HepG2 (cell line): ENCODE measurements at regions not wholly inside any gene's neighbourhood (a gene's known extent, or its start where the extent isn't known, plus 50 kb on each side); places are given as distances from the start of the nearest gene placed in this dataset.

Experiments used
- ATAC-seq: fragments of 200-7000 bp; cut with Tn5 transposase; 3 replicates; pipeline ENCODE4 v1.9.1; 2020; ENCODE audit warnings: mild to moderate bottlenecking, moderate library complexity
- BruUV-seq: library from RNA; stranded (reverse); fragments of 400-500 nt; replicated peaks from 2 replicates; lab custom pipeline; 2021; lab: Mats Ljungman, UMichigan
- CTCF ChIA-PET: fragments of 300-600 bp; formaldehyde crosslinking; extraction: SDS; loops from one replicate; lab custom pipeline; 2021; ENCODE audit warnings: low total read pairs, inconsistent platforms, low intra/inter-chr PET ratio; lab: Yijun Ruan, JAX
- POLR2A ChIA-PET: fragments of 350-600 bp; sonication (Branson Sonifier 250); formaldehyde crosslinking; loops from one replicate; lab custom pipeline; 2020; ENCODE audit warnings: antibody characterized with exemption, inconsistent platforms; lab: Yijun Ruan, JAX
- DNase-seq: peaks from one replicate; pipeline ENCODE4 v3.0.0-alpha.2; 2015; ENCODE audit warnings: low spot score
- FAIRE-seq: peaks from 3 replicates; lab custom pipeline; 2011; peaks lifted over from hg19 to GRCh38; lab: Jason Lieb, UNC
- H2AFZ ChIP-seq: one replicate; pipeline ENCODE4 v1.6.1; 2011; ENCODE audit warnings: low read length, inconsistent platforms
- H3K27ac ChIP-seq: fragments of 300-600 bp; 3 replicates; pipeline ENCODE4 v1.8.0; 2011; ENCODE audit warnings: mixed run types, mild to moderate bottlenecking, mixed read lengths, low read length, inconsistent platforms; ENCODE audit not compliant: insufficient read depth; ENCODE audit errors: extremely low read length
- H3K27me3 ChIP-seq, 2 experiments: fragments of 200-600 bp in 1 of 2; 2 replicates in 1 of 2; 3 replicates in 1 of 2; pipeline versions ENCODE4 v1.6.0 to v1.8.0; 2011; ENCODE audit warnings: low read length in 2 of 2, mild to moderate bottlenecking in 2 of 2, moderate library complexity in 2 of 2, inconsistent platforms in 1 of 2; ENCODE audit not compliant: insufficient read depth in 2 of 2, control insufficient read depth in 1 of 2
- H3K36me3 ChIP-seq, 2 experiments: fragments of 200-600 bp in 1 of 2; replicated peaks in 1 of 2; 2 replicates in 1 of 2; 3 replicates in 1 of 2; pipeline versions ENCODE4 v1.5.1 to v1.8.0; 2011; ENCODE audit warnings: low read length in 2 of 2, inconsistent platforms in 1 of 2; ENCODE audit not compliant: insufficient read depth in 2 of 2, control insufficient read depth in 1 of 2
- H3K4me1 ChIP-seq: 2 replicates; pipeline ENCODE4 v1.5.1; 2012; ENCODE audit warnings: low read length, inconsistent platforms; ENCODE audit not compliant: insufficient read depth
- H3K4me2 ChIP-seq: 2 replicates; pipeline ENCODE4 v1.6.0; 2011; ENCODE audit warnings: low read depth, low read length, inconsistent platforms
- H3K4me3 ChIP-seq, 3 experiments: fragments of 200-600 bp in 1 of 3; sonication (generic), shearing (Covaris generic) in 1 of 3; replicated peaks in 1 of 3; 2 replicates each; pipeline ENCODE4 v1.5.1; 2011 to 2016; ENCODE audit warnings: low read length in 3 of 3, inconsistent platforms in 2 of 3, low read depth in 2 of 3, mild to moderate bottlenecking in 2 of 3, control low read depth in 1 of 3, mixed read lengths in 1 of 3; ENCODE audit not compliant: insufficient read depth in 1 of 3
- H3K79me2 ChIP-seq: one replicate; pipeline ENCODE4 v1.6.1; 2011; ENCODE audit warnings: low read length, inconsistent platforms; ENCODE audit not compliant: insufficient read depth
- H3K9ac ChIP-seq: 2 replicates; pipeline ENCODE4 v1.6.0; 2011; ENCODE audit warnings: mild to moderate bottlenecking, low read depth, low read length, inconsistent platforms; ENCODE audit not compliant: insufficient read depth
- H3K9me3 ChIP-seq: 2 replicates; pipeline ENCODE4 v1.5.1; 2012; ENCODE audit warnings: mild to moderate bottlenecking, low read length
- H4K20me1 ChIP-seq: 2 replicates; pipeline ENCODE4 v1.6.0; 2011; ENCODE audit warnings: inconsistent platforms, mild to moderate bottlenecking, low read length, moderate library complexity; ENCODE audit not compliant: insufficient read depth
- ASH2L ChIP-seq: fragments of 300-600, 200-600 bp; sonication (generic); IDR thresholded peaks from 2 replicates; pipeline ENCODE4 v1.7.0; 2017; ENCODE audit warnings: low read depth, mild to moderate bottlenecking, moderate library complexity, mixed read lengths, low read length; ENCODE audit not compliant: insufficient read length
- DNMT1 ChIP-seq: sonication (generic); formaldehyde crosslinking; IDR thresholded peaks from 2 replicates; pipeline ENCODE4 v1.5.1; 2020; ENCODE audit warnings: mild to moderate bottlenecking, missing genetic modification reagents
- JUND ChIP-seq: sonication (generic); formaldehyde crosslinking; IDR thresholded peaks from 2 replicates; pipeline ENCODE4 v1.8.0; 2022; ENCODE audit warnings: mild to moderate bottlenecking, missing genetic modification reagents
- MAFF ChIP-seq: IDR thresholded peaks from 2 replicates; pipeline ENCODE4 v1.6.1; 2011; ENCODE audit warnings: low read depth, low read length, improper control_type of control experiment
- NFIB ChIP-seq: sonication (generic); formaldehyde crosslinking; IDR thresholded peaks from 2 replicates; pipeline ENCODE4 v1.9.0; 2021; ENCODE audit warnings: missing genetic modification reagents, mild to moderate bottlenecking, borderline replicate concordance
- NRL ChIP-seq: sonication (generic); formaldehyde crosslinking; IDR thresholded peaks from 2 replicates; pipeline ENCODE4 v1.5.0; 2020; ENCODE audit warnings: missing genetic modification reagents, mild to moderate bottlenecking, moderate library complexity, borderline replicate concordance
- SP140L ChIP-seq: sonication (generic); formaldehyde crosslinking; IDR thresholded peaks from 2 replicates; pipeline ENCODE4 v1.4.0; 2020; ENCODE audit warnings: missing genetic modification reagents, borderline replicate concordance
- STAG1 ChIP-seq: sonication (generic); formaldehyde crosslinking; IDR thresholded peaks from 2 replicates; pipeline ENCODE4 v1.4.0; 2020; ENCODE audit warnings: missing genetic modification reagents
- ZKSCAN8 ChIP-seq: IDR thresholded peaks from 2 replicates; pipeline ENCODE4 v1.6.1; 2016; ENCODE audit warnings: borderline replicate concordance, missing genetic modification reagents, missing compliant biosample characterization
- ZNF124 ChIP-seq: sonication (generic); formaldehyde crosslinking; IDR thresholded peaks from 2 replicates; pipeline ENCODE4 v1.4.0; 2020; ENCODE audit warnings: missing genetic modification reagents
- WGBS: methylation state at CpG from one replicate; pipeline ENCODE4 v1.1.6; 2017; ENCODE audit warnings: low lambda C conversion rate; 5-methylcytosine and 5-hydroxymethylcytosine counted together
- in situ Hi-C: cut with HindIII; loops from 2 replicates; pipeline ENCODE4 v1.10.0; 2017; ENCODE audit warnings: low pct_unique_long_range_greater_than_20kb; ENCODE audit not compliant: extremely low pct_ligation_motif_present
- intact Hi-C: fragments of 100-400 bp; cut with micrococcal nuclease; formaldehyde crosslinking; loops from one replicate; pipeline ENCODE4 v1.10.0; 2022; ENCODE audit not compliant: unreplicated experiment
- TF ChIP-seq, protein P1 (sequence below): sonication (generic); formaldehyde crosslinking; IDR thresholded peaks from 2 replicates; pipeline ENCODE4 v1.4.0; 2020; ENCODE audit warnings: missing genetic modification reagents
- TF ChIP-seq, protein P2 (sequence below): sonication (generic); formaldehyde crosslinking; IDR thresholded peaks from 2 replicates; pipeline ENCODE4 v1.5.0; 2020; ENCODE audit warnings: missing genetic modification reagents
- TF ChIP-seq, protein P3 (sequence below): sonication (generic); formaldehyde crosslinking; IDR thresholded peaks from 2 replicates; pipeline ENCODE4 v1.4.0; 2020; ENCODE audit warnings: mild to moderate bottlenecking, low read depth, missing genetic modification reagents
- TF ChIP-seq, protein P4 (sequence below): sonication (generic); formaldehyde crosslinking; IDR thresholded peaks from 2 replicates; pipeline ENCODE4 v1.4.0; 2020; ENCODE audit warnings: low read depth, mild to moderate bottlenecking, missing genetic modification reagents

DNA sequence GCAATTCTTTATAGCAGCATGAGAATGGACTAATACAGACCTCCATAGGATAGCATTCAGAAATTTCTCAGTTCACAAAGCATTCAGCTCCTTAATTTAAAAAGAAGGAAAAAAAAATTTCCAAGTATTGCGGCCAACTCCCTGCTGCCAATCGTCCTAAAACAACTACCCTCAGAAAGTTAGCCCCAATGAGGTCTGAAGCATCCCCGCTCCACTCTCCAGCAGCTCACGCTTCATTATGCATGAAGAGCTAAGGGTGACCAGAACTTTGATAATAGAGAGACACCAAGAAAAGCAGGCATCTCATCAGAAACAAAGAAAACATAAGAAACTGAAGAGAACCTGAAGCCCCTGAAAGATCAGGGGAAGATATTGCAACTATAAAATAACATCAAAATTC lies 172.8 kb upstream of the NUDT4 start:
- Histone ChIP-seq H2AFZ (no peak overlapping the region), H3K4me2 (no peak overlapping the region), H3K27ac (no peak overlapping the region), H3K4me1 (peaks cover 8% of the 10 kb centered on the region), H3K27me3 (peaks cover 0 to 1% of the 10 kb centered on the region in 2 experiments; a peak in 2 of 5 replicates), H3K79me2 (no peaks in the 10 kb centered on the region), H3K36me3 (no peaks in the 10 kb centered on the region), H3K9me3 (no peaks in the 10 kb centered on the region), H3K4me3 (no peak overlapping the region), H3K9ac (no peak overlapping the region), H4K20me1 (no peaks in the 10 kb centered on the region)
- intact Hi-C loops (no loop called here), in situ Hi-C loops (no loop called here)
- FAIRE-seq: no peak
- WGBS: 45% methylated on average over 4 of the region's 4 CpGs
- POLR2A ChIA-PET: no interaction called here
- no peak for ATAC-seq
- TF ChIP-seq DNMT1: no peak
- TF ChIP-seq STAG1 (CRISPR knock-in tag): no peak
- no peak for TF ChIP-seq MAFF
- no peak for TF ChIP-seq ZNF124 (CRISPR knock-in tag)
- TF ChIP-seq, protein P1, sequence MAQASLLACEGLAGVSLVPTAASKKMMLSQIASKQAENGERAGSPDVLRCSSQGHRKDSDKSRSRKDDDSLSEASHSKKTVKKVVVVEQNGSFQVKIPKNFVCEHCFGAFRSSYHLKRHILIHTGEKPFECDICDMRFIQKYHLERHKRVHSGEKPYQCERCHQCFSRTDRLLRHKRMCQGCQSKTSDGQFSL (CRISPR knock-in tag): no peak
- no peak for TF ChIP-seq JUND (CRISPR knock-in tag)
- TF ChIP-seq, protein P2, sequence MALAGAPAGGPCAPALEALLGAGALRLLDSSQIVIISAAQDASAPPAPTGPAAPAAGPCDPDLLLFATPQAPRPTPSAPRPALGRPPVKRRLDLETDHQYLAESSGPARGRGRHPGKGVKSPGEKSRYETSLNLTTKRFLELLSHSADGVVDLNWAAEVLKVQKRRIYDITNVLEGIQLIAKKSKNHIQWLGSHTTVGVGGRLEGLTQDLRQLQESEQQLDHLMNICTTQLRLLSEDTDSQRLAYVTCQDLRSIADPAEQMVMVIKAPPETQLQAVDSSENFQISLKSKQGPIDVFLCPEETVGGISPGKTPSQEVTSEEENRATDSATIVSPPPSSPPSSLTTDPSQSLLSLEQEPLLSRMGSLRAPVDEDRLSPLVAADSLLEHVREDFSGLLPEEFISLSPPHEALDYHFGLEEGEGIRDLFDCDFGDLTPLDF (CRISPR knock-in tag): no peak
- TF ChIP-seq ASH2L: no peak
- TF ChIP-seq, protein P3, sequence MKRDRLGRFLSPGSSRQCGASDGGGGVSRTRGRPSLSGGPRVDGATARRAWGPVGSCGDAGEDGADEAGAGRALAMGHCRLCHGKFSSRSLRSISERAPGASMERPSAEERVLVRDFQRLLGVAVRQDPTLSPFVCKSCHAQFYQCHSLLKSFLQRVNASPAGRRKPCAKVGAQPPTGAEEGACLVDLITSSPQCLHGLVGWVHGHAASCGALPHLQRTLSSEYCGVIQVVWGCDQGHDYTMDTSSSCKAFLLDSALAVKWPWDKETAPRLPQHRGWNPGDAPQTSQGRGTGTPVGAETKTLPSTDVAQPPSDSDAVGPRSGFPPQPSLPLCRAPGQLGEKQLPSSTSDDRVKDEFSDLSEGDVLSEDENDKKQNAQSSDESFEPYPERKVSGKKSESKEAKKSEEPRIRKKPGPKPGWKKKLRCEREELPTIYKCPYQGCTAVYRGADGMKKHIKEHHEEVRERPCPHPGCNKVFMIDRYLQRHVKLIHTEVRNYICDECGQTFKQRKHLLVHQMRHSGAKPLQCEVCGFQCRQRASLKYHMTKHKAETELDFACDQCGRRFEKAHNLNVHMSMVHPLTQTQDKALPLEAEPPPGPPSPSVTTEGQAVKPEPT: no peak
- TF ChIP-seq, protein P4, sequence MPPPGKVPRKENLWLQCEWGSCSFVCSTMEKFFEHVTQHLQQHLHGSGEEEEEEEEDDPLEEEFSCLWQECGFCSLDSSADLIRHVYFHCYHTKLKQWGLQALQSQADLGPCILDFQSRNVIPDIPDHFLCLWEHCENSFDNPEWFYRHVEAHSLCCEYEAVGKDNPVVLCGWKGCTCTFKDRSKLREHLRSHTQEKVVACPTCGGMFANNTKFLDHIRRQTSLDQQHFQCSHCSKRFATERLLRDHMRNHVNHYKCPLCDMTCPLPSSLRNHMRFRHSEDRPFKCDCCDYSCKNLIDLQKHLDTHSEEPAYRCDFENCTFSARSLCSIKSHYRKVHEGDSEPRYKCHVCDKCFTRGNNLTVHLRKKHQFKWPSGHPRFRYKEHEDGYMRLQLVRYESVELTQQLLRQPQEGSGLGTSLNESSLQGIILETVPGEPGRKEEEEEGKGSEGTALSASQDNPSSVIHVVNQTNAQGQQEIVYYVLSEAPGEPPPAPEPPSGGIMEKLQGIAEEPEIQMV (CRISPR knock-in tag): no peak
- no peak for TF ChIP-seq NFIB (CRISPR knock-in tag)
- TF ChIP-seq ZKSCAN8: no peak
- no peak for TF ChIP-seq SP140L (CRISPR knock-in tag)
- no peak for TF ChIP-seq NRL (CRISPR knock-in tag)
- no TSS peak for BruUV-seq
- CTCF ChIA-PET: no interaction called here
- no peak for DNase-seq
